ENCODE measurements at regions not wholly inside any gene's neighbourhood (a gene's known extent, or its start where the extent isn't known, plus 50 kb on each side); places are given as distances from the start of the nearest gene placed in this dataset.
"Not testable (repeated sequence)": the region's sequence is repeated elsewhere in the genome, so short reads cannot be mapped to it uniquely, and the experiment has no call there.

DNA sequence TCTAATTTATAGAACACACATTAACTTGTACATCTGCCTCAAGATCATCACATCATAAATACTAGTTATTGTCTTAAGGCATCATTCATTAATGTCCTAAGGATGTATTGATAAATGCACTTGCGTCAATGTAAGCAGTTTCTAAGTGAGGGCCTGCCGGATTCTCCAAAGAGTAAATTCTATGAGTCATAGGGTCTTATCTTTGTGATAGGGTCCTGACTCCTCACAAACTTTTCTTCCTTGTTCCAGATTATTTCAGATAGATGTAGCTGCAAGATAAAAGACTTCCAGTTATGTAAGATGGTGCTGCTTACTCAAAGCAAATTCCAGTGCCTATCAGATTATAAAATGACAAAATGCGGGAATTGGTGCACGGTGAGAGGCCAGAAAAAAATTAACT lies 315.0 kb upstream of the SLC39A10 start:
- no peak for DNase-seq

DNA sequence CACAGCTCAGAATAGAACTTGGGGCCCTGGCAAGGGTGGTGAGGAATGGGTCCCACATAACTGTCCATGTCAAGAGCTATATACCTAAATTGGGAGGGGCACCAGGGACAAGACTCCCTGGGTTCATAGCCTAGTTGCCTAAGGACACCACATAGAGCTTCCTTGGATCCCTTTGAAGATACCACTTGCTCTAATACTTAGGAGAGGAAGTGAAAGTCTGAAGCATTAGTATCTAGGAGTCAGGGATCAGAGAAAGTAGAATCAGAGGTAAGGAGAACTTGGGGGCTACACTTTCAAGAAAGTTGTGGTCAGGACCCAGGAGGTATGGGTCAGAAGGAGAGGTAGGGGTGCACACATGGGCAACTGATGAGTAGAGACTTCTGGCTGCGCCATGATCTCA lies 318.2 kb upstream of the SLC39A10 start:
- no peak for DNase-seq

DNA sequence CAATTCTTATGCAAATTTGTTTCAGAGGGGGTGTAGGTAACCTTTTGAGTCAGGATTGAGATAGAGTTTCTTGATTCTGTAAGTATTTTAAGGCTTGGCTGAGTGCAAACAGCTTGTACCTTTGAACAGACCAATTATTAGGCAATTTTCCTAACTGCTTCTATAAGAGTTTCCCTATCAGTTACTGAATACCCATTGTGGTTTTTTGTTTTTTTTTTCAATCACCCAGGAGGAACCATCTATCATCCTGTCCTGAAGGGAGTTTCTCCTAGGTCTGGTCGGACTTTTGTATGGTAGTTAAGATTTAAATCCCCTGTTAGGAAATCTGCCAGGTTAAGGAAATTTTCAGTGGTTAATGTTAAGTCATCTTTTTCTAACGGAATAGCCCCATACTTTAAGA lies 319.4 kb upstream of the SLC39A10 start:
- DNase-seq = no peak

DNA sequence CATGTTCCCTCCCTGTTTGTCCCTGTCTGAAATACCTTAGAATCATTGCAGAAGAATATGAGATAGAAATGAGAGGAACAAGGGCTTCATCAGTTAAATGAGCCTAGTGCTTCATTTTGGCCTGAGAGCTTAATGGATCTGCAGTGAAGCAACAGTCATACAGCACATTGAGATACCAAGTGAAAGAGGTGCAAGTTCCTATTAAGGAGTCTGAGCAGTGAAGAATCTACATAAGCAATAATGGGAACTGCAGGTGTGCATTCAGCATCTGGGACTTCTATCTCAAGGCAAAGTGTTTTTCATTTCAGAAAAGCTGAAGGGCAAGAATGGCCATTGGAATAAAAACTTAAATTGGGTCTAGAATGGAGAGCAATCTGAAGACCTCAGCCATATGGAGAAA lies 323.2 kb upstream of the SLC39A10 start:
- no peak for DNase-seq

DNA sequence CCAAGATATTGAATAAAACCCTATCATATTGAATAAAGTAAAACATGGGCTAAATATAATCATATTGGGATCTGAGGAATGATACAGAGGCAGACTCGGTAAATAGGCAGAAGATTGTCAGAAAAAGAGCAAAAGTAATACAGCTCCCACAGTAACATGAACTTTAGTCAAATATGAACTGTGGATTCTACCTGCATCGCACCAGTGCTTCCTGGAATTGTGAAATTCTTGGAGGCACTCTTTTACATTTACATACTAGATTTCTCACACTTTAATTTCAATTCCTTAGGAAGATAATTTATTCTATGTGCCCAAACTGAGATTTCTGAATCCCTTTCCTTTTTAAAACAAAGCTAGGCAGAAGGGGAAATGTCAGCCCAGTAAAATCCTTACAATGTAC lies 325.1 kb upstream of the SLC39A10 start:
- DNase-seq = no peak

DNA sequence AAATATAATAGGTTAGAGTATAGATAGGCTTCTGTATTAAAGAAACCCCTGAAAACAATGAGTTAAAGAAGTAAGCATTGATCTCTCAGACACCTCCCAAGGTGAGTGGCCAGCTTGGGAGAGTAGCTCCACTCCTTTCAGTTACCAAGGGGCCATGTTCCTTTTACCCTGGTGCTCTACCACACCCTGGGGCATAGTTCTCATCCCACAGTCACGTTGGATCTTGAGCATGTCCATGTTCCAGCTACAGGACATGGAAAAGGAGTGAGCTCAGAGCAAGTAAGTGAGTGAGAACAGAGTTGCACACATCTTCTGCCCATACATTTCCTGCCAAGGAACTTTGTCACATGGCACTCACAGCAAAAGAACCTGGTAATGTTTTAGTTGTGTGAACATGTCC lies 325.9 kb upstream of the SLC39A10 start:
- DNase-seq = no peak

DNA sequence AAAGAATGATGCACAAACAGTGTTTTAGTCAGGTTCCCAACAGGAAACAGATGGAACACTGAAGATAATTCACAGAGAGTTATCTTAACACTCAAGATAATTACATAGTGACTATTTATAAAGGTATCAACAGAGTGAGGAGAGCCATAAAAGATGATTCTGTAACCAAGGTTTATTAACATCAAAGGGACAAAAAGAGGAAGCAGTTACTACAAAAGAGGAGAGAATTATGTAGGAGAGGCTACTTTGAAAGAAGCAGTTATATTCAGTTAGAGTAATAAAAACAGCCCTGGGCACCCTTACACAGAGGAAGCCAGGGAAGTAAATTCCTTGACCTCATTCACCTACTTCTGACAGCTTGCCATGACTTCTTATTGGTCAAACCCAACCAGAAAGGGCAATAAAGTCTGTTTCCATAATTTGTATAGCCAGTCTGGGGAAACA lies 326.5 kb upstream of the SLC39A10 start:
- DNase-seq = peak; percentile 90

DNA sequence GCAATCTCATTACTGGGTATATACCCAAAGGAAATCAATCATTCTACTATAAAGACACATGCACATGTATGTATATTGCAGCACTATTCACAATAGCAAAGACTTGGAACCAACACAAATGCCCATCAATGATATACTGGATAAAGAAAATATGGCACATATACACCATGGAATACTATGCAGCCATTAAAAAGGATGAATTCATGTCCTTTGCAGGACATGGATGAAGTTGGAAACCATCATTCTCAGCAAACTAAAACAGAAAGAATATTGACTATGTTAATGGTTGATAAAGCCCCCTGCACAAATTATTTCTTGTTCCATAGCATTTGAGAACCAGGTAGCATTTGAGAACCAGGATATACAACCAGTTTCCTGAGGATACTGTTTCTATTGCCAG lies 327.2 kb upstream of the SLC39A10 start:
- DNase-seq = not testable (repeated sequence)

DNA sequence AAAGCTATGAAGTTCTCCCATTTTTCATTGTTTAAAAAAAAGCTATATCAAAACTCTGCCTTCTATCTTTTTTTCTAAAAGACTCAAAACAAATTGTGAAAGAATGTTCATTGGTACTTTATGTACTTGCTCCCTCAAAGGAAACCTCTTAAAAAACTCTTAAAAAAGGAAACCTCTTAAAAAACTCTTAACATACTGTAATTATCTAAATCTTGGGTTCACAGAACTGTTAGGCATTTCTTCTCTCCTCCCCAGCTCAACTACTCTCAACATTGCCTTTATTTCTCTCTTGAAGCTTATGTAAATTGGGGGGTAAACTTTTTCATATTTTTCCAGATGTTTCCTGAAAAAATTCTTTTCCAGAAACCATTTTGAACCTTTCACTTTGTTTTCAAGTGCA lies 330.5 kb upstream of the SLC39A10 start:
- no peak for DNase-seq

DNA sequence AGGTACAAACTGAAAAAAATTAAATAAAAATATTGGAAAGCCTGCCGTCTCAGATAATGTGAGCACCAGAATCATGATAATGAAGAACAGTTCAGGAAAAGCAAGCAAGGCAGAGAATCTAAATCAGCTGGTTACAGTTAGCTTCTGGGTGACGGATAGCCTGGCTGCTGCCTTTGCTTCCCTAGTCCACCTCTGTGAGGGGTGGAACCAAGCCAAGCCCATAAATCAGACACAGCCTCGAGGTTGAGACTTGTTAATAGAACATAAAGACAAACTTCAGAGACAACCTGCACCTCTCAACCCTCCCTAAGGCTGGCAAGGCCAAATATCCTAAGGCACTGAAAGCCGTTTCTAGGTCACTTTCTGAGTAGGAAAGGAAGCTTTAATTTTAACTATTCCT lies 334.7 kb upstream of the SLC39A10 start:
- DNase-seq = peak; percentile 89

DNA sequence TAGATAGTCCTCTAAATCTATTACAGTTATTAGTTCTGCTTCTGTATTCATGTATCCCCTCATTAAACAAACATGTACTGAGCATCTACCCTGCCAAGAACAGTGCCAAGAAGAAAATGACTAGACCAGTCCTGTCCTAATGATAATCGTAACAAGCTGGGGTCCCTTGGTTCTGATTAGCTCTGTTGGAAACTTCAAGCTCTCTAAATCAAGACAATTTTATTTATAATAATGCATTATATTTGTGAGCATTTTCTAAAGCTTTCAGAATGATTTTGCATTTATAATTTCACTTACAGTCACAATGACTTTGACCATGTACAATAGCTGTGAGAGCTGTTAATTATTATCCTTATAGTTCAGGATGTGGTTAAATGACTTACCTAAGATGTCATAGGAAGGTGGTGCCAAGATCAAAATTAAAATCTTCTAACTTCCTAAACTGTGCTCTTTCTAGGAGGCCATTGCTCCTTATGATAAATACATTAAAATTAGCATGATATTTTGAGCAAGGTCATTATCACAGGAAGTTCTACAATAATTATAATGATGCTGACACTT lies 336.5 kb upstream of the SLC39A10 start:
- DNase-seq = no peak

DNA sequence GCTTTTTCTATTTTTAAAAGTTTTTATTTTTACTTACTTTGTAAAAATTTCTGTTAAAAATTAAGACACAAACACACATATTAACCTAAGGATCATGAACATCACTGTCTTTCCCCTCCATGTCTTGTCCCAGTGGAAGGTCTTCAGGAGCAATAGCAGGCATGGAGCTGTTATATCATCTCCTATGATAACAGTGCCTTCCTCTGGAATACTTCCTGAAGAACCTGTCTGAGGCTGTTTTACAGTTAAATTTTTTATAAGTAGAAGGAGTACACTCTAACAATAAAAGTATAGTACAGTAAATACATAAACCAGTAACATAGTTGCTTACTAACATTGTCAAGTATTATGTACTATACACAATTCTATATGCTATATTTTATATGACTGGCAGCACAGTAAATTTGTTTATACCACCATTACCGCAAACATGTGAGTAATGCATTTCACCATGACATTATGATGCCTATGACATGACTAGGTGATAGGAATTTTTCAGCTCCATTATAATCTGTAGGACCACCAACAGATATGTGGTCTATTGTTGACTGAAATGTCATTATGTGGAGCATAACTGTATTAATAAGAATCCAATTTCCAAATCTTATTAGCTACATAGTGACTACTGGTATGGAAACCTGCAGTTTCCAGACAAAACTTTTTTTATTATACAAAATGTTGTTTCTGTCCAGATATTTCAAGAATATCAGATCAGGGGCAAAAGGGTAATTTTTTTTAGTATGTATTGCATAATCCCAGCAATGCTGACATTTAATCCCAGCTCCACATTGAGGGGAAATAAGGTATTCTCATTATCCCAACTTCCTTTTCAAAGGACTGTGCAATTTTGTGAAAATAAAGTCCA lies 337.2 kb upstream of the SLC39A10 start:
- no peak for DNase-seq

DNA sequence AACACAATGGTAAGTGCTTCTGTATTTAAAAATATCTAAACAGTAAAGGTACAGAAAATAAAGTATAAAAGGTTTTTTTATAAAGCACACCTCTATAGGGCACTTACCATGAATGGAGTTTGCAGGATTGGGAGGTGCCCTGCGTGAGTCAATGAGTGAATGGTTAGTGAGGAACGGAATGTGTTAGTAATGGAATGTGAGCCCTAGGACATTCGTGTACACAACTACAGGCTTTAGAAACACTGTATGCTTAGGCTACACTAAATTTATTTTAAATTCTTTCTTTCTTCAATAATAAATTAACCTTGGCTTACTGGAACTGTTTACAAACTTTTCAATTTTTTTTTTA lies 337.9 kb upstream of the SLC39A10 start:
- DNase-seq = no peak

DNA sequence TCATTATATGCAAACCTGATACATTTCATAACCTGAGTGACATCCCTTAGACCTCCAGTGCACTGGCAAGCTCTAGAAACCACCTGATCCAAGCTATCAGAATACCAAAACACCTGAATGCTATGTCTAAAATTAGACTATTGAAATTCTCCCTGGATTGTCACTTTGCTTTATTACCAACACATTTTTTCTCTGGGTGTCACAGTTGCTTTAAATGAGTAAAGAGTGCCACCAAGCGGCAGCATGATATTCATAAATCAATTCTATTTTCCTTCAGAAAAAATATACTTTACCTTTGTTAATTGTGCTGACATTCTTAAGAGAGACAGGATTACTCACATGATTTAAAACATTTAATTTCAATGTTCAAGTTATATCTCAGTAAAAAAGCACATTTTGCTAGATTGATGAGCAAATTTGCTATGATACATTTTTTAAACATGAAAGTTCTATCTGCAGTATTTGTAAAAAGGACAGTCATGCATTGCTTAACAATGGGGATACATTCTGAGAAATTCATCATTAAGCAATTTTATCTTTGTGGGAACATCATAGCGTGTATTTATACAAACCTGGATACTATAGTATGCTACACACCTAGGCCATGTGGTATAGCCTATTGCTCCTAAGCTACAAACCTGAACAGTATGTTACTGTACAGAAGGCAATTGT lies 338.4 kb upstream of the SLC39A10 start:
- DNase-seq = peak; percentile 57

DNA sequence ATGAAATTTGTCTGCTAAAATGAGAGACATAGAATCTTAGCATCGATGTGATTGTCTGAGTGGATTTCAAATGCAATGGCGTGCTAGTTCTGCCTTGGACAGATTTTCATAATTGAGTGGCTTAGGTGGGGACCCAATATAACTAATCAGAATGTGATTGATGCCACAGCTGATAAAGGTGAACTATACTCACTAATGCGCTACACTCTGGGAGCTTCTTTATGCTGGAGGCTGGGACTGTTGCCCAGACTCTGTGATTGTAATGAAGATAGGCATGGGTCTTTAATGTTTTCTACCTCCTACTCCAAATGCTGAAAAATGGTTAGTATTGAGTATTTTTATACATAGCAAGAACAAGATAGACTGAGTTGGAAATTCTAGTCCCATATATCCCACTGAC lies 339.5 kb upstream of the SLC39A10 start:
- DNase-seq = no peak

DNA sequence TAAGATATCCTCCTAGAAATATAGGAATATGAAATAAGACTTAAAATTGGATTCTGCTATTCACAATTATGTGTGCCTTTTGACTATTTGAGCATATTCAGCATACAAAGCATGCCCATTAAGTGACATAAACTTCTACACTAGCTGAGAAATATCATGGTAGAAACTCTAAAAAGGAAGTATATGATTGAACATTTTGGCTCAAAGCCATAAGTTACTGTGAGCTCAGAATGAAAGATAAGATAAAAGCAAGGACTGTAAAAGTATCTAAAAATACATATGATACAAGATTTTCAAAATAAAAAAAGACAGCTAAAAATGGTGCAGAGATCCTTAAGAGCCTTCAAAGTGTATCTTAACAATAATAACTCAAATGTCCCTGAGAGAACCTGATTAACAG lies 340.5 kb upstream of the SLC39A10 start:
- no peak for DNase-seq

DNA sequence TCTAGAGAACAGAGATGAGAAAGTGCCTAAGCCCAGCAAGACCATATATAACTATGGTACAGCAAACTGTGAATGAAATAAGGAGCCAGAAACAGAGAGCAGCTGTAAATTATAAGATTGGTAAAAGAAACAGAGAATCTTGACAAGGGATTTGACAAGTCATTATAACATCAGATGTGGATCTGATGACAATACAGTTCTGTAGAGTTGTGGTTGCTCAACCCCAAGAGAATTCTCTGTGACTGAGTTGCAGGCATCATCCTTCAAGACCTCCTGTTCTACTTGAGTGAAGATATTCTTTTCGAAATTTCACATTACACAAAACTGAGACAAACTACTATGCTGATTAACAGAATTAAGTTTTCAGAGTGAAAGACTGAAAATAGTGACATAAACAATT lies 343.1 kb upstream of the SLC39A10 start:
- no peak for DNase-seq

DNA sequence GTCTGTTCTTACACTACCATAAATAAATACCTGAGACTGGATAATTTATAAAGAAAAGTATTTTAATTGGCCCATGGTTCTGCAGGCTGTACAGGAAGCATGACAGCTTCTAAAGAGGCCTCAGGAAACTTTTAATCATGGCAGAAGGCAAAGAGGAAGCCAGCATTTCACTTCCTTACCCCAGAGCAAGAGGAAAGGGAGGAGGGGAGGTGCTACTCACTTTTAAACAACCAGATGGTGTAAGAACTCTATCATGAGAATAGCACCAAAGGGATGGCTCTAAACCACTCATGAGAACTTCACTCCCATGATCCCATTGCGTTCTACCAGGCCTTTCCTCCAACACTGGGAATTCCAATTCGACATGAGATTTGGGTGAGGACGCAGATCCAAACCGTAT lies 344.4 kb upstream of the SLC39A10 start:
- DNase-seq = no peak

DNA sequence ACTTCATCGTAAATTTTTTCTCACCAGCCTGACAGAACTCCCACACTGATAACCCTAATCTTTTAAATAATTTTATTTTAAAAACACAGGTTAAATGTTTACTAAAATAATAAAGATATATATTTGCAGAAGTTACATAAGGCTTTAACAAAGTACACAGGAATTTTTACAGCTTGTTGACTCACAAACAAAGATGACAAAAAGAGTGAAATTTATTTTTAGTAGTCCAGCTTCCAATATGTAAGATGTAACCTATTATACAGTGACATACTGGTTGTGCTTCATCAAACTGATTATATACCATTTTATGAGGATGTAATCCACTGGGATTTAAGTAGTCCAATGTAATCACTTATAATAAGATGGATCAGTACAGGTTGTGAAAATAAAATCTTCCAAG lies 348.9 kb upstream of the SLC39A10 start:
- DNase-seq = no peak

DNA sequence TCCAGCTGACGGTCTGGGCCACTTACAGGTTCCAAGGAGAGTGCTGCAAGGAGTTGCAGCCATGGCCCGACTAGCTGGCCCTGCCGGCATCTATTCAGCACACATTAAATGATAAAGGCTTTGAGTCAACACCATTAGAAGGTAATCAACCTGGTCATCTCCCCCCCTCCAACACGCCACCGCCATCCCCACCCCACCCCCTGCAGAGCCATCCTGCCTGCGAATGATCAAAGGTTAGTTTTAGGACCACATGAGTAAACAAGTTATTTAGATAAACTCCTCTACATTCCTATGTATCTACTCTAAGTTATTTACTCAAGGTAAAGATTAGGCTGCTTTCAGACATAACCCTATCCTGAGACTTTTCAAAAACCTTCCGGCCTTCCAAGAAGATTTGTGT lies 349.3 kb upstream of the SLC39A10 start:
- no peak for DNase-seq

DNA sequence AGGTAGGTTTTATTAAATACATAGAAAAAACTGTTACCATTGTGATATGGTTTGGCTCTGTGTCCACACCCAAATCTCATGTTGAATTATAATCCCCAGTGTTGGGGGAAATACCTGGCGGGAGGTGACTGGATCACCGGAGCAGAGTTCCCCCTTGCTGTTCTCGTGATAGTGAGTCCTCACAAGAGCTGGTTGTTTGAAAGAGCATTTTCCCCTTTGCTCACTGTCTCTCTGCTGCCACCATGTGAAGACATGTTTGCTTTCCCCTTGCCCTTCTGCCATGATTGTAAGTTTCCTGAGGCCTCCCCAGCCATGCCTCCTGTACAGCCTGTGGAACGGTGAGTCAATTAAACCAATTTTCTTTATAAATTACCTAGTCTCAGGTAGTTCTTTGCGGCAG lies 352.7 kb upstream of the SLC39A10 start:
- DNase-seq = no peak

DNA sequence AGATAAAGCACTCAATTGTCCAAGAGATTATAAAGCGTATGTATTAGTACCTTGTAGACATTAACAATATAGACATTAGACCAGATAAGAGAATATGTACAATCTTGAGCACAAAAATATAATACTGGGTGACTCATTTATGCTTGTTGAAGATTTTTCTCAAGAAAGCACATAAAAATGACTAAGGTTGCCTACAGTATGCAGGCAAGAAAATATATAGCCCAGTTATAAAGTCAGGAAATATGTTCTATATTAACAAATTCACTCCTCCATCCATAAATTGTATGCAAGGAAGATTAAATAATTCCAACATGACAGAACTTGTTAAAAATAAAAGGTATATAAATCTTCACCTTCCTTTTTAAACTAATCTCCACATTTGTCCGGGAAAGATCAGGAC lies 356.4 kb upstream of the SLC39A10 start:
- DNase-seq = no peak

DNA sequence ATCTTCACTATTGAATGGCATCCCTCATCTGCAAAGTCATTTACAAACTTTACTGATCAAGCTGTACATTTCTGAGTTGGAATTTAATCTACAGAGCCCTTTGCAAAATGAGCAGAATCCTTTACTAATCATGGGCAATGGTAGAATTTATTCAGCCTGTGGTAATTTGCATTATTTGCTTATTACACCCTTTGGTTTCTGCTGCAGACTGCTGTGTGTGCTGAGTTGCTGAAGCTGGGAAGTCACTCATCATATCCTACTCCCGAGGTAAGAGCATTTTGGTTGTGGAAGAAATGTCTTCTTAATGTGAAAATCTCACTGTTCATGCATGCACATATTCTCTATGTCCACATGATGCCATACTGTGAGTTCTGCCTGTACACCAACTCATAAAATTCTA lies 357.4 kb upstream of the SLC39A10 start:
- DNase-seq = no peak

DNA sequence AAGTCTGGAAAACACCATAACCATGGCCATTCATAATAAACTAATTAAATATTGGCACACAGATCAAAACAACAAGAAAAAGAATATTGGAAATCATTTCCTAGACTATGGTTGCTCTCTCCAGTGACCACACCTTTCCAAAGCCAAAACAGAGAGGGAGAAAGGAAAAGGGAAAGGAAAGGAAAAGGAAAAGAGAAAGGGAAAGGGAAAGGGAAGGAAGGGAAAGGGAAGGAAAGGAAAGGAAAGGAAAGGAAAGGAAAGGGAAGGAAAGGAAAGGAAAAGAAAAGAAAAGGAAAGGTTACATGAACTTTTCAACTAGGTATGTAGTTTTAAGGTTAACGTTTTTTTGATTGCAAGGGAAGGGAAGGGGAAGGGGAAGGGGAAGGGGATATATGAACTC lies 360.5 kb upstream of the SLC39A10 start:
- no peak for DNase-seq
